ENCODE measurements at regions not wholly inside any gene's neighbourhood (a gene's known extent, or its start where the extent isn't known, plus 50 kb on each side); places are given as distances from the start of the nearest gene placed in this dataset.
"Not testable (repeated sequence)": the region's sequence is repeated elsewhere in the genome, so short reads cannot be mapped to it uniquely, and the experiment has no call there.

- H2AFZ ChIP-seq (ENCODE audit: low read length); H2BK20ac ChIP-seq (ENCODE audit: low read length); H3K79me2 ChIP-seq (ENCODE audit: control insufficient read depth in 1 of 2, insufficient read depth in 2 of 2, low read length in 2 of 2); POLR2A ChIA-PET (ENCODE audit: partially characterized antibody); H3K27me3 ChIP-seq (replicated peaks in 1 of 4; ENCODE audit: control insufficient read depth in 3 of 4, extremely low read depth in 1 of 4, insufficient read depth in 3 of 4, low read length in 3 of 4); H3K36me3 ChIP-seq (ENCODE audit: control insufficient read depth in 2 of 4, insufficient read depth in 4 of 4, low read length in 3 of 4); H3K14ac ChIP-seq (ENCODE audit: insufficient read length); H3K23ac ChIP-seq (ENCODE audit: insufficient read length); H3K4me3 ChIP-seq (ENCODE audit: extremely low read depth in 1 of 4, insufficient read depth in 2 of 4, low read depth in 3 of 4, low read length in 4 of 4); CTCF ChIA-PET (ENCODE audit: partially characterized antibody); H2BK5ac ChIP-seq (ENCODE audit: low read depth, low read length); H3K9me3 ChIP-seq (ENCODE audit: insufficient read depth in 2 of 2, low read depth in 1 of 2, low read length in 1 of 2); H4K8ac ChIP-seq (ENCODE audit: extremely low read depth, insufficient read depth, low read length); H3K79me1 ChIP-seq (ENCODE audit: low read depth, low read length); H3K18ac ChIP-seq (ENCODE audit: extremely low read depth, low read length); H4K20me1 ChIP-seq (replicated peaks in 1 of 2; ENCODE audit: control insufficient read depth in 1 of 2, insufficient read depth in 2 of 2, low read length in 2 of 2); H3K4me1 ChIP-seq (replicated peaks in 1 of 4; ENCODE audit: control insufficient read depth in 3 of 4, insufficient read depth in 4 of 4, low read length in 3 of 4); FAIRE-seq; H3K9ac ChIP-seq (replicated peaks in 1 of 4; ENCODE audit: extremely low read depth in 1 of 4, low read depth in 3 of 4, low read length in 3 of 4); H2BK120ac ChIP-seq (replicated peaks; ENCODE audit: low read depth, low read length); H3K4me2 ChIP-seq (ENCODE audit: insufficient read depth in 1 of 2, low read depth in 2 of 2, low read length in 2 of 2); DNase-seq (ENCODE audit: low read depth in 1 of 2, low spot score in 2 of 2); H4K5ac ChIP-seq (ENCODE audit: insufficient read length, low read depth, low read length); H2BK15ac ChIP-seq (ENCODE audit: low read length); H4K91ac ChIP-seq (replicated peaks; ENCODE audit: insufficient read length, low read length); H3K56ac ChIP-seq (replicated peaks; ENCODE audit: insufficient read length, low read depth, low read length); H3K23me2 ChIP-seq (ENCODE audit: low read depth, low read length); H3K4ac ChIP-seq (replicated peaks; ENCODE audit: insufficient read length, low read depth, low read length); H2BK12ac ChIP-seq (ENCODE audit: low read depth, low read length); H3K27ac ChIP-seq (ENCODE audit: low read depth, low read length); H2AK5ac ChIP-seq (ENCODE audit: low read depth, low read length): not testable (repeated sequence)
- no CpG with 5 or more reads among the region's 2 CpGs for WGBS, 2 experiments (ENCODE audit: extremely low coverage in 1 of 2, insufficient coverage in 1 of 2, insufficient read length in 1 of 2, insufficient replicate concordance in 2 of 2, low coverage in 1 of 2, low lambda C conversion rate in 2 of 2, missing lambda C conversion rate in 1 of 2)
These were observed 129.7 kb downstream of the FAM72C start for GRCh38 chr1:143842058-143842457.

GRCh38 chr1:143839182-143839581 lies 132.6 kb downstream of the FAM72C start:
- H3K36me3 ChIP-seq (ENCODE audit: control insufficient read depth in 2 of 4, insufficient read depth in 4 of 4, low read length in 3 of 4); H2BK5ac ChIP-seq (ENCODE audit: low read depth, low read length); H2BK20ac ChIP-seq (ENCODE audit: low read length); H3K9me3 ChIP-seq (ENCODE audit: insufficient read depth in 2 of 2, low read depth in 1 of 2, low read length in 1 of 2); H3K23ac ChIP-seq (ENCODE audit: insufficient read length); H4K20me1 ChIP-seq (replicated peaks in 1 of 2; ENCODE audit: control insufficient read depth in 1 of 2, insufficient read depth in 2 of 2, low read length in 2 of 2); H3K4ac ChIP-seq (replicated peaks; ENCODE audit: insufficient read length, low read depth, low read length); H2BK12ac ChIP-seq (ENCODE audit: low read depth, low read length); H3K14ac ChIP-seq (ENCODE audit: insufficient read length); FAIRE-seq; CTCF ChIA-PET (ENCODE audit: partially characterized antibody); H2AK5ac ChIP-seq (ENCODE audit: low read depth, low read length); H2AFZ ChIP-seq (ENCODE audit: low read length); H4K8ac ChIP-seq (ENCODE audit: extremely low read depth, insufficient read depth, low read length); H4K5ac ChIP-seq (ENCODE audit: insufficient read length, low read depth, low read length); H2BK120ac ChIP-seq (replicated peaks; ENCODE audit: low read depth, low read length); DNase-seq (ENCODE audit: low read depth in 1 of 2, low spot score in 2 of 2); H3K27ac ChIP-seq (ENCODE audit: low read depth, low read length); H3K4me1 ChIP-seq (replicated peaks in 1 of 4; ENCODE audit: control insufficient read depth in 3 of 4, insufficient read depth in 4 of 4, low read length in 3 of 4); H3K79me1 ChIP-seq (ENCODE audit: low read depth, low read length); H3K27me3 ChIP-seq (replicated peaks in 1 of 4; ENCODE audit: control insufficient read depth in 3 of 4, extremely low read depth in 1 of 4, insufficient read depth in 3 of 4, low read length in 3 of 4); H2BK15ac ChIP-seq (ENCODE audit: low read length); H4K91ac ChIP-seq (replicated peaks; ENCODE audit: insufficient read length, low read length); H3K79me2 ChIP-seq (ENCODE audit: control insufficient read depth in 1 of 2, insufficient read depth in 2 of 2, low read length in 2 of 2); H3K9ac ChIP-seq (replicated peaks in 1 of 4; ENCODE audit: extremely low read depth in 1 of 4, low read depth in 3 of 4, low read length in 3 of 4); H3K18ac ChIP-seq (ENCODE audit: extremely low read depth, low read length); H3K4me2 ChIP-seq (ENCODE audit: insufficient read depth in 1 of 2, low read depth in 2 of 2, low read length in 2 of 2); POLR2A ChIA-PET (ENCODE audit: partially characterized antibody); H3K56ac ChIP-seq (replicated peaks; ENCODE audit: insufficient read length, low read depth, low read length); H3K23me2 ChIP-seq (ENCODE audit: low read depth, low read length): not testable (repeated sequence)
- peak overlapping the region in 1 of 4 experiments; percentile 23; a peak in 1 of 8 replicates for H3K4me3 ChIP-seq (ENCODE audit: extremely low read depth in 1 of 4, insufficient read depth in 2 of 4, low read depth in 3 of 4, low read length in 4 of 4)
- WGBS, 2 experiments (ENCODE audit: extremely low coverage in 1 of 2, insufficient coverage in 1 of 2, insufficient read length in 1 of 2, insufficient replicate concordance in 2 of 2, low coverage in 1 of 2, low lambda C conversion rate in 2 of 2, missing lambda C conversion rate in 1 of 2) = no CpG with 5 or more reads among the region's 32 CpGs
